ENCODE measurements at regions not wholly inside any gene's neighbourhood (a gene's known extent, or its start where the extent isn't known, plus 50 kb on each side); places are given as distances from the start of the nearest gene placed in this dataset.

DNA sequence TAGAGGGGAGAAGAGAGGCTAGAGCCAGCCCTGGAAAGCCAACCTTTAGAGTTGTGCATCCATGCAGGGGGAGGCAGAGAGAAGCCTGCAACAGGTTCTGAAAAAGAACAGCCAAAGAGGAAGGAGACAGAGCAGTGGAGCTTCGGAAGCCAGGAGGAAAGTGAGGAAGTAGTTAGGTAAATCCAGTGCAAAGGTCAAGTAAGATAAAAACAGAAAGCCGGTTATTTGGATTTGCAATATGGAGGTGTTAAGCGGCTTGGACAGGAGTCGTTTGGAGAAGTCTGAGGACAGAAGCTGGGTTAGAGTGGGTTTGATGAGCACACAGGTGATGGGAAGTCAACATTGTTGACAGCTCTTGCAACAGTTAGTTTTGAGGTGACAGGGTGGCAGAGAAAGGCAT, 53.5 kb upstream of the FLT1 start:
- no peak for DNase-seq (ENCODE audit: low read depth)

DNA sequence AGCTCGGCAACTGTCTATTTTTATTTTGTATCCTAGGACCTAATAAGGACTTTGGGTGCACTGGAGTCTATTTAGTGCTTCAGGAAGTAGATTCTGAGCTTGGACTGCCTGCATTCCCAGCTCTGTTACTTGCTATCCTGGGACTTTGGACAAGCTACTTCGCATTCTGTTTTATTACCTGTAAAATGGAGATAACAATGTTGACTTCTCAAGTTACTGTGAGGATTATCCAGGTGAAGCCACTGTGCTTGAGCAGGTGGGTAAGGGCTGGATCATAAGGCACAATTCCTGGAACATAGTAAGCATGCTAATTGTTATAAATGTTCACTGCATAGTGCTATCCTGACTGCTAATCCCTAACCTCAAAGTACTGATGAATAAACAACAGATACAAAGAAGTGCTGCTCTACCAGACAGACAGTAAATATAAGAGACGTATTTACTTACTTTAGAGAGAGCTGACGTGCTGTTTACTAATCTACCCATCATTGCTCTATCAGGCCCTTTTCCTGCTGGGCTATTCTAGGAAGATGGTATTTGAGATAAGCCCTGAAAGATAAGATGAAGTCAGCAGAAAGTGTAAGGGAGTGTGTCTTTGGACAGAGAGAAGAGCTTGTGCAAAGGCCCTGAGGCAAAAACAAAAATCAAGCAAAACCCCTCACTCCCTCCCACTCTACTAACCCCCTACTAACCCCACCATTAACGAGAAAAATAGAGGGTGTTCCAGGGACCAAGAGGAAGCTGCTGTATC, 50.8 kb upstream of the FLT1 start:
- no peak for DNase-seq (ENCODE audit: low read depth)

Data from HT1080 (cell line).